ENCODE measurements at regions not wholly inside any gene's neighbourhood (a gene's known extent, or its start where the extent isn't known, plus 50 kb on each side); places are given as distances from the start of the nearest gene placed in this dataset.

DNA sequence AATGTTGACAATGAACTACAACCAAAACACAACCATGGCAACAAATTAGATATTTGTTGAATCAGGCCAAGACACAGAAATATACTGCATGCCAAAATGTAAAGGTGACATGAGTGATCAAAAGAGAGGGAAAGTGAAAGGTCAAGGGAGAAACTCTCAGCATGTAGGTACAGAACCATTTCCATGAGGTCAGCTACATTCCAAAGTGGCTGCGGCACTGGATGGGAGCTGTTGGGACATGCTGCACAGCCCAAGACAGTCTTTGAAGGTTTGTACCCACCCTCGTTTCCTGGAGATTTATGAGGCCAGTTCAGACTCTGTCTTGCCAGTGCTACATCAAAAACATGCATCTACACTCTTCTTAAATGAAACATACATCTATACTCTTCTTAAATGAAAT, 579.9 kb downstream of the BMP2 start:
- in situ Hi-C loops (cut with HindIII; ENCODE audit: low pct_ligation_motif_present, low pct_unique_long_range_greater_than_20kb, low sequenced_read_pairs), result no loop called here

DNA sequence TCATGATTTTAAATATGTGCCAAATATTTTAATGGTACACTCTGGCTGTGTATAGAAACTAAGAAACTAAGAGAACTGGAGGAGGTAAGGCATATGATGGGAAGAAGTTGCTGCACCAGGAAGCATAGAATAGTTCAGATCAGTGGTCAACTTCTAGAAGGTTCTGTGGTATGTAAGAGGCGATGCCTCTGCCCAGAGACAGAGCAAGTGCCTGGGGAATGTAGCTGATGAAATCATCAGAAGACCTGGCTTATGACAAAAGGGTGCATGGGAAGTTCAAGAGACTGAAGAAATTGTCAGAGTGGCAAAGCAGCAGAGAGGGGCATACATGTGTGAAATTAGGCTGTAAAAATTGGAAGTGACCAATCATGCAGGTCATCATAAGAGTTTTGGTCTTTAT, 580.8 kb downstream of the BMP2 start:
- in situ Hi-C loops (cut with HindIII; ENCODE audit: low pct_ligation_motif_present, low pct_unique_long_range_greater_than_20kb, low sequenced_read_pairs), result no loop called here
- DNase-seq, result no peak

More for the DNA sequence above, 579.9 kb downstream of the BMP2 start:
- no peak for DNase-seq

DNA sequence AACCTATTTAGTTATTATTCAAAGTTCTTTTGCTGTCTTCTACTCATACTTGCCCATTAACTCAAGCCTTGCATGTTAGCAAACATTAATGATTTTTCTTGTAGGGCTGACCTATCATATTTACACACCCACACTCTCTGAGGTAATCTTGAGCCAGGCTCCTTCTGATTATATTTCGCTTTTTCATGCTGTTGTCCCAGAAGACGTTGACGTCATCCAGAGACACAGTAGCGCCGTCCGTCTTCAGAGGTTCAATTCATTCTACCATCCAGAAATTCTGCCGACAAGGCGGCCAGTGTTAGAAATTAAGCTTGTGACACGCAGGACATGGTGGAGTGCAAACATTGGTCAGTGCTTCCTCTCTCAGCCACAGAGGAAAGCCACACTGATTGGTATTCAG, 584.7 kb downstream of the BMP2 start:
- DNase-seq, result no peak
- in situ Hi-C loops (cut with HindIII; ENCODE audit: low pct_ligation_motif_present, low pct_unique_long_range_greater_than_20kb, low sequenced_read_pairs), result no loop called here

DNA sequence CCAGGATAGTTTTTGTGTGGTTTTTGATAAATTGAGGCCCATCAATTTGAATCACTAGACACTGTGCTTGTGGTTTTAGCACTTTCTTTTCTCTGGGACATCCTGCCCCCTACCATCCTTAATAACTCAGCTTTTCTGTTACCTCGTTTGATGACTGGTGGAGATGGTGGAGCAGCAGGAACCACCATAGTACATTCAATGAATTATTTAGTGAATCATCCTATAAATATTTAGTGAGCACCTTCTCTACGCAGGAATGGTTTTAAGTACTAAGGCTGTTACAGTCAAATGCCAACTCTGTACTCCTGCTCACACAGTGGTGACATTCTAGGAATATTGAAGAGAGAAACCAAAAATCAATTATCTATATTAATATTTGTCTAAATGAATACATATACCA, 585.2 kb downstream of the HAO1 start:
- in situ Hi-C loops (cut with HindIII; ENCODE audit: low pct_ligation_motif_present, low pct_unique_long_range_greater_than_20kb, low sequenced_read_pairs), result no loop called here
- DNase-seq, result no peak

DNA sequence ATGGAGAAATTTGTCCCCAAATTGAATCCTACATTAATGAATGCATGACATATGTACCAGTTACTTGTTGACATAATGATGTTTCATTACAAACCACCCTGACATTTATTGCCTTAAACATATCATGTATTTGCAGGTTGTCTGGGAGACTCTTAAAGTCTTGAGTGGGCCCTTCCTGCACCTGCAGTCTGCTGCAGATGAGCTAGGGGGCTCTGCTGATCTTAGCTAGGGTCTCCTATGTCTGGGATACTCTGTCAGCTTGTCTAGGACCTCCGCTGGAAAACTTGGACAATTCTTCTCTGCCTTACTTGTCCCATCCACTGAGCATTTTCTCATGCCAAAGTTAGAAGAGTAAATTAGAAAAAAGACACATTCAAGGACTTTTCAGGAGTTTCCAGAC, 581.6 kb downstream of the HAO1 start:
- in situ Hi-C loops (cut with HindIII; ENCODE audit: low pct_ligation_motif_present, low pct_unique_long_range_greater_than_20kb, low sequenced_read_pairs), result no loop called here
- no peak for DNase-seq

DNA sequence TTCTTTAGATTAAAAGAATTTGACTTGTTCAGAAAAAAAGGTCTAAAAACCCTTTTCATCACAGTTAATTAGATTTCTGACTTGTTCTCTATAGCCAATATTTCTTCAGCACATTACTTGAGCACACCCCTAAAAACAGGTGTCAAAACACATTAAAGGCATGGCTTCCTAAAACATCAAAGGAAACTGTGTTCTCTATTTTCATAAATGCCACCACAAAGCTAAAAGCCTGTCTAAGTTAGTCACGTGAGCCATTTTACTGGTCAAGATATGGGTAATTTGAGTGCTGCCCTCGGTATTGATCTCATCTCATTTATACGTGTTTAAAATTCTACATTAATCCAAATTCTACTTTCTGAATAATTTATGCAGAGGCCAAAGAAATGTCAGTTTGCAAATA, 580.5 kb downstream of the HAO1 start:
- in situ Hi-C loops (cut with HindIII; ENCODE audit: low pct_ligation_motif_present, low pct_unique_long_range_greater_than_20kb, low sequenced_read_pairs), result no loop called here
- no peak for DNase-seq

DNA sequence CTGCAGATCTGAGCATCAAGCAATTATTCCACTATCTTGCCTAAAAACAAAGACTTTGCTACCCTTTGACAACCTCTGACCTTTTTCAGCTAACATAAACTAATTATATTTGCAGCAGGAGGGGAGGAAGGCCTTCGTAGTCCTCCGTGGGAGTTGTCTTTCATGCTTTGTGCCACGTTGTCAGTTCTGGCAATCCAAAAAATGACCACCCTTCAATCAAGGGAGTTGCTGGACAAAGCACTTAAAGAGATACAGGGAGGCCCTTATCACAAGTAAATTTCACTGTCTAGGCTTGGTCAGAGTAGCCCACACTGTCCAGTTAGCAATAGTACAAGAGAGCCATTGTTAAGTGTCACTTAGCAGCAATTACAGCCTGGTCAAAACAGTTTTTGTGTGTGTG, 578.9 kb downstream of the HAO1 start:
- no peak for DNase-seq
- in situ Hi-C loops (cut with HindIII; ENCODE audit: low pct_ligation_motif_present, low pct_unique_long_range_greater_than_20kb, low sequenced_read_pairs), result no loop called here

DNA sequence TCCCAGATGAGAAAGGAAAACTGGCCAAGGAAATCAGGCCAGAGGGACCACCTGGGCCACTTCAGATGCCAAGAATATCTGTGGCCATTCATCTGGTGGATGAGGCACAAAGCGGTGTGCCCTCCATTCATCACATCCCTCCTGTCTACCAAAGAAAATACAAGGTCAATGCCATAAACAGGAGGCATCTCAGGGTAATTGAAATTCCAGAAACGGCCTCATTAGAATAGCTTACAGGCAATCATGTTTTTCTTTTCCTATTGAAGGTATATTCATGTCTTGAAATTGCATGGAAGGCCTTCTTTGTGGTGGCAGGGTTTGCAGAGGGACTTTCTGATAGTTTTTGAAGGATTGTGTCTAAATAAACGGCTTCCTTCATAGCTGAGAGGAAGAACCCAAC, 578.3 kb downstream of the HAO1 start:
- in situ Hi-C loops (cut with HindIII; ENCODE audit: low pct_ligation_motif_present, low pct_unique_long_range_greater_than_20kb, low sequenced_read_pairs), result no loop called here
- no peak for DNase-seq

DNA sequence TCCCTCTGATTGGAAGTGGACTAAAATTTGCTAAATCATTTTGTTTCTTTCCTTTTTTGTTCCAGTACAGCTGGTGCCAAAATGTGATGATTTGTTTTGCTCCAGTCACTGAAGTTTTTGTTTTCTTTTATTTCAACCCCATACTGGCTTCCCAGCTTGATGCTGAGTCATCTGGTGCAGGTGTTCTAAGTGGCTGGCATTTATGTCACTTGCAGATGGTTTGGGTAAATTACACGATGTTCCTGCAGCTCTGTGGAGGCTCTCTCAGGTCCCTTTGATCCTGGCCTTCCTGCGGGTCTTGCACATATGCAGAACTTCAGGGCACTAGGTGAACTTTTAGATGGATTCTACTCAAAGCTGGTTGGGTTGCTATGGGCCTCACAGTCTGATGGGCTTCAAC, 577.7 kb downstream of the HAO1 start:
- DNase-seq, result no peak
- in situ Hi-C loops (cut with HindIII; ENCODE audit: low pct_ligation_motif_present, low pct_unique_long_range_greater_than_20kb, low sequenced_read_pairs), result no loop called here

DNA sequence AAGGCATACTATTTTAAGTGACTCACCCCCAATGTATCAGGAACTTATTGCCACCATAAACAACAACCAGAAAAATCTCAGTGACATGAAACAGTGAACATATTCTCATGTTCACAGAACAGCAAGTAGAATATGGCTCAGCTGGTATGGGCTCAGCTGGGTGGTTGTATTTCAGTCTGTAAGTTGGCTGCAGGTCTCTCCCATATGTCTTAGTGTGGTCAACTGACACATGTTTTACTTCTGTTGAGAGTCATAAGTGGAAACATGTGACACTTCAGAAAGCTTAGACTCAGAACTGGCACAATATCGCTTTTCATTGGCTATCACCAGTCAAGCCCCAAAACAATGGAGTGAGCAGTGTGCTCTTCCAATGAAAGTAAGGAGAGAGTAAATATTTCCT, 574.1 kb downstream of the HAO1 start:
- no peak for DNase-seq
- in situ Hi-C loops (cut with HindIII; ENCODE audit: low pct_ligation_motif_present, low pct_unique_long_range_greater_than_20kb, low sequenced_read_pairs), result no loop called here

DNA sequence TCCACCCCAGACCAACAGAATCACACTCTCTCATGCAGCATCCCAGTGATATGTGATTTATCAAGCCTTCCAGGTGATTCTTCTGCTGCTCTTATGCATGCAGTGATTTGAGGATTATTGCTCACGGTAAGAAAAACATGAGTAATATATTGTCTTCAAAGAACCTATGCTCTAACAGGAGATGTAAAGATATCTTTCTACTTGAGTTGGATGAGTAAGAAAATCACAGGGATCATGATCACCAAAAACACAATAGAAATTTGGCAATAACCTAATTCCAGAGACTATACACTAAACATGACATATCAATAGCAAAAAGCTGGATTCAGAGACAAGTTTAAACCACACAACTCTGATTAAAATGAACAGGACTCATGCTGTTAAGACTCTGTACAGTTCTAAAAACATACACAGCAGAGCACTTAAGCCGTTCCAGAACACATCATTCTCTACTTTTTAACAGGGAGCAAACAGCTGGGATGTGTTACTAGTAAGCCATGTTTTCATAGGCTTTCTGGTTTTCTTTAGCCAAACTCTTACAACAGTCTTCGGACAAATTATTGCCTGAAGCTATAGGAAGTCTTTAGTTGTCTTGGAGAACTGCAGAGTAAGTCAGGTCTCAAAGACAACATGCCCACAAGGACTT, 568.6 kb downstream of the HAO1 start:
- DNase-seq, result no peak
- in situ Hi-C loops (cut with HindIII; ENCODE audit: low pct_ligation_motif_present, low pct_unique_long_range_greater_than_20kb, low sequenced_read_pairs), result no loop called here

DNA sequence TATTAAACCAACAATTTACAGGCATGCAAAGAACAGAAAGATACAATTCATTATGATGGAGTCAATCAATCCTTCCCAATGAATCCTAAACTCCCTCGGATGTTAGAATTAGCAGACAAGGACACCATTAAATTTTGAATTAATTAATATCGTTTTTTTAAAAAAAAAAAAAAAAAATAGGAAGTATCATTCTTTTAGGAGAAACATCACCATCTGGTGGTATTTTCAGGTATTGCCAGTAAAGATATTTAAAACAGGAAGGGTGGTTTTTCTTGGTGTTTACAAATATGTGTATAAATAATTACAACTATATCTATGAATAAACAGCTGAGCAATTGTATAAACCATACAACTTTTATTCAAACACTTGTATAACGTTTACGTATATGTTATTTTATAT, 564.4 kb downstream of the HAO1 start:
- in situ Hi-C loops (cut with HindIII; ENCODE audit: low pct_ligation_motif_present, low pct_unique_long_range_greater_than_20kb, low sequenced_read_pairs), result no loop called here
- DNase-seq, result peak; percentile 49

DNA sequence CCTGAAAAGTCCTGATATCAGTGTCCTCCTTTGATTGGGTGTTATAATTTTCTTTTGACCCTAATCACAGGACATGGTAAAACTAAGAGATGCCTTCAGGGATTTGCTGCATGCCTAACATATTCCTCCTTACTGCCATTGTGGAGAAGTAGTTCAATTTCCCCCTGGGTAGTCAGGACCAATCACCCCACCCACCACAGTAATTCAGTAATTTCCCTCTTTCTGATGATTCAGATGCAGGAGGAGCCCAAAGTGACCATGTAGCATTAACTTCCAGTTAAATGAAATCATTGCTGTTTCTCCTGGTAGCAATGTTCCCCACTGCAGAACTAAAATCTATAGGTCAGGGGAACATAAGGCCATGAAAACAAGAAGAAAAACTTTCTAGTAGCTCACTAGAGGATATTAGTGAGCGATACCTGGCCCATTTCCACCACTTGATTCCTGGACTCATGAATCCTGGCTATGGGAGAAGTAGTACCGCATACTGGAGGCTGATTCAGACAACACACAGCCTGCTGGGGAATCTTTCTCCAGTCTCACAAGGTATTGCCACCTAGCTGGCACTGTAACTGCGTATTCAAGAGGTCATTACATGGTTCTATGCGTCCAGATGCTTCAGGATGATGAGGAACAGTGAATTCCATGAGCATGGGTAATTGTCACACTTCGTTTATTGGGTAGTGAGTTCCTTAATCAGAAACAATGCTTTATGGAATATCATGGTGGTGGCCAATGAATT, 561.2 kb downstream of the HAO1 start:
- in situ Hi-C loops (cut with HindIII; ENCODE audit: low pct_ligation_motif_present, low pct_unique_long_range_greater_than_20kb, low sequenced_read_pairs), result no loop called here
- DNase-seq, result no peak

DNA sequence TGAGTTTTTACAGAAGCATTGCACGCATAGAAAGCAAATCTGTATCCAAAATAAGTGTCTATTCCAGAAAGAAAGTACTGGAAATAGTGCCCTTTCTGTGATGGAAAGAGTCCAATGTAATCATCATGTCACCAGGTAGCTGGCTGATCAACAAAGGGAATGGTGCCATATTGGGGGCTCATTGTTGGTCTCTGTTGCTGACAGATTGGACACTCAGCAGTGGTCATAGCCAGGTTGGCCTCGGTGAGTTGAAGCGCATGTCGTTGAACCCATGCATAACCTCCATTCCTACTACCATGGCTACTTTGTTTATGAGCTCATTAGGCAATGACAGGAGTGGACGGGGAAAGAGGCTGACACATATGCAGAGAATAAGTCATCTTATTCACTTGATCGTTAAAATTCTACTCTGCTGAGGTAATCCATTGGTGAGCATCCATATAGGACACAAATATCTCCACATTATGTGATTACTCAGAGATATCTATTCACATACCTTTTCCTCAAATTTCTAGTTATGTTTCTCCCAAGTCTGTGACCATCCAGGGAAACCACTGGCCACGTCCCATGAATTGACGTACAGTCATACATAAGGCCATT, 560.5 kb downstream of the HAO1 start:
- DNase-seq, result no peak
- in situ Hi-C loops (cut with HindIII; ENCODE audit: low pct_ligation_motif_present, low pct_unique_long_range_greater_than_20kb, low sequenced_read_pairs), result no loop called here

DNA sequence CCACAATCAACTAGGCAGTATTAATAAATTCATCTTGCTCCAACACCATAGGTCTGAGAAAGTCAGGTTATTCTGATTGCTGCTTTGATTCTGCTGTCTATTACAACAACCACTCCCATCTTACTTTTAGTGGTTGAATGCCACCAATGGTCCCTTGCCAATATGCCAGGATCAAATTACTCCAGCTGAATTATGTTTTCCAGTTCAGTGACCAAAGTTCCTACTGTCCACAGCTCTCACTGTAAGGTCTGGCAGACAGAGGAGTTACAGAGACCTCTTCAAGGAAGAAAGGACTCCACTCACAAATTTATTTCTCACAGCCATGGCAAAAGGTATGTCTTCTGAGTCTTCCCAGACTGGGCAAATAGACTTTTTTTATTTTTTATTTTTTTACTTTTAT, 557.0 kb downstream of the HAO1 start:
- DNase-seq, result no peak
- in situ Hi-C loops (cut with HindIII; ENCODE audit: low pct_ligation_motif_present, low pct_unique_long_range_greater_than_20kb, low sequenced_read_pairs), result no loop called here

DNA sequence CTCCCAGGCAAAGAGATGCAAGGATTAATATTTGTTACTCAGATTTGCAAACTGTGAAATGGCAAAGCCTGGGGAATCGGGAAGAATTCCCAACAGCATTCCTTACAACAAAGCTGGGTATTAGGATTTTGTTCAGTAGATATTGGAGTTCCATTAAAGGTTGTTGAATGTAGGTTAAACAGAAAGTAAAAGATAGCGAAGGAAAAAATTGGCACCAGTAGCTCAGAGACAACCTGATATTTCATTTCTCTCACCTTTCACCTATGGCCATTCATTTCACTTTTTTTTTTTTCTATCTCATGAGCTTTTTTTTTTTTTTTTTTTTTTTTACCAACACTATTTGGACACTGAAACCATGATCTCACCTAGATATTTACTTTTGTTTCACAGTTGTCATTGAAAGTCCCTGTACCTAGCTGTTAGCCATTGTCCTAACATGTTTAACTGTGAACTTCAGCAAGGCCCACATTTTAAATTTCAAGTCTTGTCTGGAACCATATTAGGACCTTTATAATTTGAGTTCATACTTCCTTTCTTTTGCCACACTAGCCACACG, 552.5 kb downstream of the HAO1 start:
- in situ Hi-C loops (cut with HindIII; ENCODE audit: low pct_ligation_motif_present, low pct_unique_long_range_greater_than_20kb, low sequenced_read_pairs), result no loop called here
- no peak for DNase-seq

DNA sequence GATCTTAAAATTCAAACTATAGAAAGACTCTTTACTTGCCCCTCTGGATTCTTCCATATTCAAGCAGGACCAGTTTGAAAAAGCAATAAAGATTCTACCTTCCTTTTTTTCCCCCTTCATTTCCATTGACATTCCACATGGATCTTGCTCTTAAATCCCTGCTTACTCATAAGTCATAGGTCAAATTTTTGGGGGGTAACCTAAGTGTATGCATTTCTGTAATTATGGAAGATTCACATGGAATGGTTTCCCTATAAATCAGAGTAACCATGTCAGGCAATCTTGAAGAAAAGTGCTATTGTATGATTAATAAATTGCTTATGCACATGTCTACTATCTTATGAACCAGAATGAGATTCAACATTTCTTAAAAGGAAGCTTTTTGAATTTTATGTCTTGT, 551.0 kb downstream of the HAO1 start:
- in situ Hi-C loops (cut with HindIII; ENCODE audit: low pct_ligation_motif_present, low pct_unique_long_range_greater_than_20kb, low sequenced_read_pairs), result no loop called here
- no peak for DNase-seq

DNA sequence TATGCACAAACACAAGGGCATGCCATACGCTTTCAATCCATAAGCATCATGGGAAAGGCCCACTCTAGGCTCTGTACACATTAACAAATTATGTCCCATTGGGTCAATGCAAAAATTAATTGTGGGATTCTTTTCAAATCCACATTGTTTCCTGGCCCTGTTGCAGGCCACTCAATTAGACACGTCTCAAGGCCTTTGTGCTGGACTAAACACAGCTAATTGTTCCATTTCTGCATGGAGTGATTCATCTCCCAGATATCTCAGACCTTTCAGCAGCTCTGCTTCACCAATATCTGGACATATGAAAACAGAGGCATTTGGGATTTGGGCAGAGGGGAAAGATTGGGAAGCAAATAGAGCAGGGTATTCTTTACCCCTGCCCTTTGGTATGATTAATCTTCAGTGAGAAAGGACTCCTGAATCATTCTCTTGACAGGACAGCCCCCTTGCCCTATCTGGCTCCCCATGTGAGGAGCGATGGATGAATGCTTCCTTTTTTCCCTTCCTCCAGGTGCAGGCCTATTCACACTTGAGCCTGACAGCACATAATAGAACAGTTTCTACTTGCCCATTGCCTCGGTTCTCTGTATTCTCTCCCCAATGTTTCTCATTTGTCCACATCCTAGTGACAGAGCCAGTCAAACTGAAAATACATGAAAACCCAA, 547.6 kb downstream of the HAO1 start:
- in situ Hi-C loops (cut with HindIII; ENCODE audit: low pct_ligation_motif_present, low pct_unique_long_range_greater_than_20kb, low sequenced_read_pairs), result no loop called here
- no peak for DNase-seq

DNA sequence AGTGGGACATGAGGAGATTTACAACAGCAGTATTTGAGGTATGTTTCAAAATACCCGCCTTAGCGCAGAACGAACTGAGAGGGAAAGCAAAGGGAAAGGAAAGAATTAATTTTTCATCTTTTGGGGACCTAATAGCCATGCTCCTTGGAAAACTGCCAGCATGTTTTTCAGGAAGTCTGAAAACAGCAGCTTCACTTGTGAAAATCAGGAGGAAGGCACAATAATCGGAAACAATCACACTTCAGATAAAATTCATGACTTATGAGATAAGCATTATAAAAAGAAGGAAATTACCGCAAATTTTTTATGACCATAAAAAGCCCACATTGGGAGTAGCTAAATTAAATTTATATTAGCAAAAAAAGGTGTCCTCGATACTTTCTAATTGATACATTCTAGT, 541.1 kb downstream of the HAO1 start:
- in situ Hi-C loops (cut with HindIII; ENCODE audit: low pct_ligation_motif_present, low pct_unique_long_range_greater_than_20kb, low sequenced_read_pairs), result no loop called here
- no peak for DNase-seq

All from ACHN (cell line).